HL-60 (cell line): ENCODE measurements at regions not wholly inside any gene's neighbourhood (a gene's known extent, or its start where the extent isn't known, plus 50 kb on each side); places are given as distances from the start of the nearest gene placed in this dataset.

ENCODE experiments used
- CTCF ChIP-seq: IDR thresholded peaks from one replicate; pipeline ENCODE4 v1.5.1; 2011; ENCODE audit warnings: low read length, control low read depth, inconsistent platforms; ENCODE audit not compliant: insufficient read depth
- POLR2AphosphoS5 ChIP-seq: IDR thresholded peaks from 2 replicates; pipeline ENCODE4 v1.6.1; 2012; ENCODE audit warnings: low read depth

DNA sequence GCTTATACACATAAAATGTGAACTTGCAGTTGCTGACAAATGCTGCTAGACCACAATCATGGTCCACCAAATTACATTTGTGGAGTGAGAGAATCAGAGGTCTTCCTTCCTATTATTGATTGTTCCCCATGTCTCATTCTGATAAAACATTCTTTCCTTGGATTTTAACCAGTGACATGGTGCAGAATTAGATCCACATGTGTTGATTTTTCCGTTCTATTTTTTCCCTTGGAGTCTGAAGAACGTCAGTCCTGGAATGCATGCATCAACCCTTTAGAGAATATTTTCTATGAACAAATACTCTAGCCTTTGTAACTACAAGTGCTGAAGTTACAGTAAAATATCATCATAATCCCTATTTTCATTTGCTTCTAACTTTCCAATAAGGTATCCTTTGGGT lies 170.7 kb upstream of the SPRY4 start:
- TF ChIP-seq CTCF = no peak
- TF ChIP-seq POLR2AphosphoS5 = no peak
